WTC11 (cell line): ENCODE measurements at regions not wholly inside any gene's neighbourhood (a gene's known extent, or its start where the extent isn't known, plus 50 kb on each side); places are given as distances from the start of the nearest gene placed in this dataset.

Experiments
- ATAC-seq: fragments of 200-7000 bp; cut with Tn5 transposase; 2 replicates; pipeline ENCODE4 v1.10.0; 2021; ENCODE audit warnings: mild to moderate bottlenecking, moderate library complexity
- CTCF ChIA-PET: fragments of 300-600 bp; sonication (Branson Sonifier 250); formaldehyde crosslinking; loops from one replicate; lab custom pipeline; 2021; ENCODE audit warnings: antibody characterized with exemption; lab: Charles Lee
- POLR2A ChIA-PET: fragments of 350-600 bp; sonication (Branson Sonifier 250); formaldehyde crosslinking; loops from one replicate; lab custom pipeline; 2021; ENCODE audit warnings: antibody characterized with exemption; lab: Charles Lee
- DNase-seq: peaks from one replicate; pipeline ENCODE4 v3.0.0; 2021; ENCODE audit warnings: low spot score
- H3K27ac Mint-ChIP-seq: 2 replicates; pipeline ENCODE4 v1.8.0; 2021; ENCODE audit warnings: mixed read lengths
- H3K27me3 Mint-ChIP-seq: 2 replicates; pipeline ENCODE4 v1.8.0; 2021; ENCODE audit warnings: low read depth, mild to moderate bottlenecking, moderate library complexity, mixed read lengths
- H3K36me3 Mint-ChIP-seq: 2 replicates; pipeline ENCODE4 v1.8.0; 2021; ENCODE audit warnings: mixed read lengths
- H3K4me1 Mint-ChIP-seq: 2 replicates; pipeline ENCODE4 v1.8.0; 2022; ENCODE audit warnings: mixed read lengths
- H3K4me3 Mint-ChIP-seq: 2 replicates; pipeline ENCODE4 v1.8.0; 2021; ENCODE audit warnings: mild to moderate bottlenecking, moderate library complexity, mixed read lengths
- H3K9me3 Mint-ChIP-seq: 2 replicates; pipeline ENCODE4 v1.8.0; 2021; ENCODE audit warnings: mixed read lengths
- AFF4 ChIP-seq: sonication (generic); formaldehyde crosslinking; IDR thresholded peaks from 2 replicates; pipeline ENCODE4 v1.8.1; 2023; ENCODE audit warnings: mild to moderate bottlenecking, missing genetic modification reagents, borderline replicate concordance
- CDX4 ChIP-seq: fragments of 250-450 bp; sonication (Bioruptor Pico); IDR thresholded peaks from 2 replicates; pipeline ENCODE4 v1.9.0; 2021; ENCODE audit warnings: moderate library complexity, mild to moderate bottlenecking, inconsistent platforms, borderline replicate concordance
- CTCF ChIP-seq: fragments of 200-600 bp; IDR thresholded peaks from 2 replicates; pipeline ENCODE4 v1.8.0; 2022; ENCODE audit warnings: antibody characterized with exemption
- E2F4 ChIP-seq: sonication (generic); formaldehyde crosslinking; IDR thresholded peaks from 2 replicates; pipeline ENCODE4 v1.8.1; 2022; ENCODE audit warnings: low read depth, mild to moderate bottlenecking, moderate library complexity, missing genetic modification reagents, borderline replicate concordance
- E2F5 ChIP-seq: sonication (generic); formaldehyde crosslinking; IDR thresholded peaks from 2 replicates; pipeline ENCODE4 v1.8.1; 2022; ENCODE audit warnings: mild to moderate bottlenecking, moderate library complexity, missing genetic modification reagents
- ERG ChIP-seq: fragments of 250-450 bp; sonication (Bioruptor Pico); IDR thresholded peaks from 2 replicates; pipeline ENCODE4 v1.8.0; 2021; ENCODE audit warnings: mild to moderate bottlenecking
- GABPB1 ChIP-seq: sonication (generic); formaldehyde crosslinking; IDR thresholded peaks from 2 replicates; pipeline ENCODE4 v1.8.1; 2023; ENCODE audit warnings: mild to moderate bottlenecking, missing genetic modification reagents
- GTF2I ChIP-seq: fragments of 250-450 bp; sonication (Bioruptor Pico); conservative IDR thresholded peaks from 2 replicates; pipeline ENCODE4 v1.4.0; 2021; ENCODE audit warnings: mild to moderate bottlenecking
- JUN ChIP-seq: sonication (generic); formaldehyde crosslinking; IDR thresholded peaks from 2 replicates; pipeline ENCODE4 v1.8.0; 2023; ENCODE audit warnings: mild to moderate bottlenecking, missing genetic modification reagents
- MLX ChIP-seq: sonication (generic); formaldehyde crosslinking; IDR thresholded peaks from 2 replicates; pipeline ENCODE4 v1.8.1; 2023; ENCODE audit warnings: mild to moderate bottlenecking, missing genetic modification reagents, moderate library complexity
- MXD4 ChIP-seq: fragments of 250-450 bp; sonication (Bioruptor Pico); IDR thresholded peaks from 2 replicates; pipeline ENCODE4 v1.8.0; 2021; ENCODE audit warnings: mild to moderate bottlenecking, moderate library complexity, borderline replicate concordance
- NFYB ChIP-seq: sonication (generic); formaldehyde crosslinking; conservative IDR thresholded peaks from 2 replicates; pipeline ENCODE4 v1.8.0; 2022; ENCODE audit warnings: low read depth, missing genetic modification reagents
- NR2C2 ChIP-seq: sonication (generic); formaldehyde crosslinking; IDR thresholded peaks from 2 replicates; pipeline ENCODE4 v1.8.0; 2022; ENCODE audit warnings: mild to moderate bottlenecking, missing genetic modification reagents
- TEAD1 ChIP-seq: sonication (generic); formaldehyde crosslinking; IDR thresholded peaks from 2 replicates; pipeline ENCODE4 v1.8.0; 2022; ENCODE audit warnings: mild to moderate bottlenecking, missing genetic modification reagents
- USF1 ChIP-seq: sonication (generic); formaldehyde crosslinking; IDR thresholded peaks from 2 replicates; pipeline ENCODE4 v1.8.0; 2022; ENCODE audit warnings: mild to moderate bottlenecking, missing genetic modification reagents
- ZNF121 ChIP-seq: sonication (generic); formaldehyde crosslinking; IDR thresholded peaks from 2 replicates; pipeline ENCODE4 v1.8.0; 2023; ENCODE audit warnings: missing genetic modification reagents
- ZNF219 ChIP-seq: sonication (generic); formaldehyde crosslinking; IDR thresholded peaks from 2 replicates; pipeline ENCODE4 v1.8.0; 2023; ENCODE audit warnings: missing genetic modification reagents, mild to moderate bottlenecking, borderline replicate concordance
- ZNF423 ChIP-seq: fragments of 250-450 bp; sonication (Bioruptor Pico); IDR thresholded peaks from 2 replicates; pipeline ENCODE4 v2.1.2; 2022; ENCODE audit warnings: mild to moderate bottlenecking, moderate library complexity
- ZNF425 ChIP-seq: fragments of 250-450 bp; sonication (Bioruptor Pico); conservative IDR thresholded peaks from 2 replicates; pipeline ENCODE4 v1.9.0; 2021; ENCODE audit warnings: mild to moderate bottlenecking

- ATAC-seq = no peak
- peaks cover 7% of the 10 kb centered on the region for H3K9me3 Mint-ChIP-seq
- TF ChIP-seq GTF2I (CRISPR knock-in tag) (0 out of 2 replicates have a peak, but pooled peaks have one; percentile 45), NFYB (CRISPR knock-in tag) (no peak)
- TF ChIP-seq, all 79 proteins: peak for 1
- ChIA-PET CTCF (no interaction called here), POLR2A (interaction anchor here (0.6 kb wide), 1 partner anchor 236 kb away, joined by 3 read pairs; no protein-coding TSS in a partner anchor)
- H3K27me3 Mint-ChIP-seq = no peaks in the 10 kb centered on the region
- H3K36me3 Mint-ChIP-seq = no peaks in the 10 kb centered on the region
- no peak overlapping the region for H3K27ac Mint-ChIP-seq
- DNase-seq = no peak
- H3K4me3 Mint-ChIP-seq = no peak overlapping the region
- H3K4me1 Mint-ChIP-seq = peaks cover 18% of the 10 kb centered on the region
Observed at GRCh38 chr2:200079356-200079755, 124.0 kb downstream of the MAIP1 start.

- H3K4me3 Mint-ChIP-seq = no peak overlapping the region
- no peaks in the 10 kb centered on the region for H3K27me3 Mint-ChIP-seq
- DNase-seq (no peak), ATAC-seq (peak; percentile 71)
- TF ChIP-seq AFF4 (CRISPR knock-in tag) (no peak), TEAD1 (CRISPR knock-in tag) (no peak), MXD4 (CRISPR knock-in tag) (no peak), USF1 (CRISPR knock-in tag) (no peak), ZNF219 (CRISPR knock-in tag) (no peak), NFYB (CRISPR knock-in tag) (no peak), GABPB1 (CRISPR knock-in tag) (no peak), ERG (CRISPR knock-in tag) (no peak), E2F5 (no peak), JUN (no peak), NR2C2 (no peak), ZNF423 (no peak), ZNF121 (CRISPR knock-in tag) (no peak), MLX (CRISPR knock-in tag) (no peak), ZNF425 (CRISPR knock-in tag) (no peak), E2F4 (CRISPR knock-in tag) (no peak), CDX4 (CRISPR knock-in tag) (no peak), CTCF (no peak)
- peaks cover 11% of the 10 kb centered on the region for H3K9me3 Mint-ChIP-seq
- CTCF ChIA-PET = interaction anchor here (1.2 kb wide), 1 partner anchor 38 kb away, joined by 3 read pairs; no protein-coding TSS in a partner anchor
- H3K4me1 Mint-ChIP-seq = peaks cover 18% of the 10 kb centered on the region
- POLR2A ChIA-PET = no interaction called here
- H3K27ac Mint-ChIP-seq = peak overlapping the region; percentile 34
- H3K36me3 Mint-ChIP-seq = no peaks in the 10 kb centered on the region
Observed at GRCh38 chr2:200081236-200081635, 125.9 kb downstream of the MAIP1 start.
